Right ventricle myocardium superior (tissue), 1 donor: ENCODE measurements at regions not wholly inside any gene's neighbourhood (a gene's known extent, or its start where the extent isn't known, plus 50 kb on each side); places are given as distances from the start of the nearest gene placed in this dataset.

Source experiments
- ATAC-seq: fragments of 200-7000 bp; cut with Tn5 transposase; one replicate; pipeline ENCODE4 v1.9.1; 2020; ENCODE audit warnings: mild to moderate bottlenecking; ENCODE audit not compliant: poor library complexity
- DNase-seq: peaks from one replicate; pipeline ENCODE4 v3.0.0-alpha.2; 2020
- intact Hi-C: fragments of 100-400 bp; cut with DNase I; formaldehyde crosslinking; loops from one replicate; pipeline ENCODE4 v1.11.2; 2022
- donor health status: DM: no; HTN: yes; CAD: no; lungs with severe emphysema.

GRCh38 chr12:65614259-65614889 lies 209.9 kb upstream of the HMGA2 start:
- no peak for ATAC-seq
- no peak for DNase-seq
- intact Hi-C loops, result no loop called here

GRCh38 chr12:65615118-65615517 lies 209.2 kb upstream of the HMGA2 start:
- ATAC-seq (no peak), DNase-seq (no peak)
- intact Hi-C loops, result no loop called here

GRCh38 chr12:65616022-65616421 lies 208.3 kb upstream of the HMGA2 start:
- ATAC-seq, result no peak
- intact Hi-C loops, result no loop called here

GRCh38 chr12:65618588-65618987 lies 205.7 kb upstream of the HMGA2 start:
- DNase-seq (no peak), ATAC-seq (no peak)
- intact Hi-C loops, result no loop called here

More at GRCh38 chr12:65616022-65616421, 208.3 kb upstream of the HMGA2 start:
- DNase-seq, result no peak

GRCh38 chr12:65619018-65619417 lies 205.3 kb upstream of the HMGA2 start:
- intact Hi-C loops, result no loop called here
- ATAC-seq (no peak), DNase-seq (no peak)

- intact Hi-C loops, result no loop called here
- ATAC-seq, result no peak
- no peak for DNase-seq
These were observed 204.2 kb upstream of the HMGA2 start for GRCh38 chr12:65620046-65620445.

GRCh38 chr12:65622056-65622455 lies 202.2 kb upstream of the HMGA2 start:
- DNase-seq, result no peak
- intact Hi-C loops, result no loop called here
- no peak for ATAC-seq

GRCh38 chr12:65623507-65623906 lies 200.8 kb upstream of the HMGA2 start:
- no peak for DNase-seq
- no peak for ATAC-seq
- intact Hi-C loops, result no loop called here

- DNase-seq (no peak), ATAC-seq (no peak)
- intact Hi-C loops, result no loop called here
These were observed 199.7 kb upstream of the HMGA2 start for GRCh38 chr12:65624554-65625086.

GRCh38 chr12:65628061-65628460 lies 196.2 kb upstream of the HMGA2 start:
- no peak for DNase-seq
- intact Hi-C loops, result no loop called here
- ATAC-seq, result no peak

- intact Hi-C loops, result no loop called here
- no peak for DNase-seq
- ATAC-seq, result no peak
These were observed 193.7 kb upstream of the HMGA2 start for GRCh38 chr12:65630555-65630954.

GRCh38 chr12:65631621-65632111 lies 192.6 kb upstream of the HMGA2 start:
- ATAC-seq (peak; percentile 71), DNase-seq (no peak)
- intact Hi-C loops, result no loop called here

- DNase-seq, result no peak
- intact Hi-C loops, result no loop called here
- ATAC-seq, result peak; percentile 55
These were observed 192.0 kb upstream of the HMGA2 start for GRCh38 chr12:65632131-65632855.

- intact Hi-C loops, result no loop called here
- ATAC-seq, result no peak
- no peak for DNase-seq
These were observed 190.2 kb upstream of the HMGA2 start for GRCh38 chr12:65634061-65634460.

- intact Hi-C loops, result no loop called here
- ATAC-seq (no peak), DNase-seq (no peak)
These were observed 189.5 kb upstream of the HMGA2 start for GRCh38 chr12:65634626-65635331.

- intact Hi-C loops, result no loop called here
- DNase-seq, result no peak
- no peak for ATAC-seq
These were observed 187.8 kb upstream of the HMGA2 start for GRCh38 chr12:65636436-65636835.

GRCh38 chr12:65637150-65637549 lies 187.1 kb upstream of the HMGA2 start:
- ATAC-seq (no peak), DNase-seq (no peak)
- intact Hi-C loops, result no loop called here

GRCh38 chr12:65637774-65638173 lies 186.5 kb upstream of the HMGA2 start:
- DNase-seq, result no peak
- intact Hi-C loops, result no loop called here
- no peak for ATAC-seq

GRCh38 chr12:65638324-65638723 lies 186.0 kb upstream of the HMGA2 start:
- intact Hi-C loops, result no loop called here
- no peak for ATAC-seq
- no peak for DNase-seq

- intact Hi-C loops, result no loop called here
- DNase-seq (no peak), ATAC-seq (peak; percentile 75)
These were observed 183.8 kb upstream of the HMGA2 start for GRCh38 chr12:65640489-65640901.
